ENCODE measurements at regions not wholly inside any gene's neighbourhood (a gene's known extent, or its start where the extent isn't known, plus 50 kb on each side); places are given as distances from the start of the nearest gene placed in this dataset.
"Not testable (repeated sequence)": the region's sequence is repeated elsewhere in the genome, so short reads cannot be mapped to it uniquely, and the experiment has no call there.

GRCh38 chr3:166877971-166878370 is 502.1 kb downstream of the ZBBX start:
- no peak for TF ChIP-seq CTCF (IDR thresholded peaks at IDR 0.05)
- peaks cover 12% of the 10 kb centered on the region for H3K27me3 Mint-ChIP-seq (ENCODE audit: unreplicated experiment)
- no peak for DNase-seq (ENCODE audit: extremely low spot score, unreplicated experiment)
- H3K27ac Mint-ChIP-seq (ENCODE audit: unreplicated experiment): no peak overlapping the region
- H3K4me1 Mint-ChIP-seq (ENCODE audit: unreplicated experiment): no peaks in the 10 kb centered on the region
- peaks cover 23% of the 10 kb centered on the region for H3K9me3 Mint-ChIP-seq (ENCODE audit: unreplicated experiment)
- no peak overlapping the region for H3K4me3 Mint-ChIP-seq (ENCODE audit: unreplicated experiment)
- no peaks in the 10 kb centered on the region for H3K36me3 Mint-ChIP-seq (ENCODE audit: unreplicated experiment)

- no peaks in the 10 kb centered on the region for H3K9me3 Mint-ChIP-seq (ENCODE audit: unreplicated experiment)
- H3K27me3 Mint-ChIP-seq (ENCODE audit: unreplicated experiment): peaks cover 3% of the 10 kb centered on the region
- no peaks in the 10 kb centered on the region for H3K4me1 Mint-ChIP-seq (ENCODE audit: unreplicated experiment)
- no peaks in the 10 kb centered on the region for H3K36me3 Mint-ChIP-seq (ENCODE audit: unreplicated experiment)
- H3K27ac Mint-ChIP-seq (ENCODE audit: unreplicated experiment): no peak overlapping the region
- no peak overlapping the region for H3K4me3 Mint-ChIP-seq (ENCODE audit: unreplicated experiment)
- no peak for TF ChIP-seq CTCF (IDR thresholded peaks at IDR 0.05)
- no peak for DNase-seq (ENCODE audit: extremely low spot score, unreplicated experiment)
These were observed 515.3 kb downstream of the ZBBX start for GRCh38 chr3:166864473-166865467.

- H3K4me1 Mint-ChIP-seq (ENCODE audit: unreplicated experiment): no peaks in the 10 kb centered on the region
- no peak for TF ChIP-seq CTCF (IDR thresholded peaks at IDR 0.05)
- H3K27ac Mint-ChIP-seq (ENCODE audit: unreplicated experiment): no peak overlapping the region
- H3K4me3 Mint-ChIP-seq (ENCODE audit: unreplicated experiment): no peak overlapping the region
- peaks cover 7% of the 10 kb centered on the region for H3K27me3 Mint-ChIP-seq (ENCODE audit: unreplicated experiment)
- DNase-seq (ENCODE audit: extremely low spot score, unreplicated experiment): no peak
- no peaks in the 10 kb centered on the region for H3K36me3 Mint-ChIP-seq (ENCODE audit: unreplicated experiment)
- no peaks in the 10 kb centered on the region for H3K9me3 Mint-ChIP-seq (ENCODE audit: unreplicated experiment)
These were observed 519.9 kb downstream of the ZBBX start for GRCh38 chr3:166860217-166860616.

- peaks cover 6% of the 10 kb centered on the region for H3K27me3 Mint-ChIP-seq (ENCODE audit: unreplicated experiment)
- TF ChIP-seq CTCF (IDR thresholded peaks at IDR 0.05): no peak
- H3K27ac Mint-ChIP-seq (ENCODE audit: unreplicated experiment): no peak overlapping the region
- H3K36me3 Mint-ChIP-seq (ENCODE audit: unreplicated experiment): no peaks in the 10 kb centered on the region
- no peak overlapping the region for H3K4me3 Mint-ChIP-seq (ENCODE audit: unreplicated experiment)
- DNase-seq (ENCODE audit: extremely low spot score, unreplicated experiment): no peak
- peaks cover 11% of the 10 kb centered on the region for H3K9me3 Mint-ChIP-seq (ENCODE audit: unreplicated experiment)
- no peaks in the 10 kb centered on the region for H3K4me1 Mint-ChIP-seq (ENCODE audit: unreplicated experiment)
These were observed 535.8 kb downstream of the ZBBX start for GRCh38 chr3:166844329-166844728.

- H3K36me3 Mint-ChIP-seq (ENCODE audit: unreplicated experiment); H3K4me1 Mint-ChIP-seq (ENCODE audit: unreplicated experiment): not testable (repeated sequence)
These were observed 537.3 kb downstream of the ZBBX start for GRCh38 chr3:166842784-166843183.

More at GRCh38 chr3:166842784-166843183, 537.3 kb downstream of the ZBBX start:
- H3K4me3 Mint-ChIP-seq (ENCODE audit: unreplicated experiment); H3K27me3 Mint-ChIP-seq (ENCODE audit: unreplicated experiment); H3K27ac Mint-ChIP-seq (ENCODE audit: unreplicated experiment); DNase-seq (ENCODE audit: extremely low spot score, unreplicated experiment): not testable (repeated sequence)
- H3K9me3 Mint-ChIP-seq (ENCODE audit: unreplicated experiment): peaks cover 11% of the 10 kb centered on the region

All from osteocyte (in vitro differentiated cells).